Dermis microvascular lymphatic vessel endothelial cell (primary cell): ENCODE measurements at regions not wholly inside any gene's neighbourhood (a gene's known extent, or its start where the extent isn't known, plus 50 kb on each side); places are given as distances from the start of the nearest gene placed in this dataset.
"Not testable (repeated sequence)": the region's sequence is repeated elsewhere in the genome, so short reads cannot be mapped to it uniquely, and the experiment has no call there.

Source experiments
- DNase-seq, 2 donors: peaks; one replicate each; pipeline versions ENCODE4 v3.0.0 to v3.0.0-alpha.2; 2010; ENCODE audit warnings: low read depth in 2 of 2

GRCh38 chr4:137468836-137469235, 63.5 kb downstream of the PCDH18 start:
- no peak for DNase-seq

GRCh38 chr4:137467537-137467936, 64.8 kb downstream of the PCDH18 start:
- no peak for DNase-seq

DNA sequence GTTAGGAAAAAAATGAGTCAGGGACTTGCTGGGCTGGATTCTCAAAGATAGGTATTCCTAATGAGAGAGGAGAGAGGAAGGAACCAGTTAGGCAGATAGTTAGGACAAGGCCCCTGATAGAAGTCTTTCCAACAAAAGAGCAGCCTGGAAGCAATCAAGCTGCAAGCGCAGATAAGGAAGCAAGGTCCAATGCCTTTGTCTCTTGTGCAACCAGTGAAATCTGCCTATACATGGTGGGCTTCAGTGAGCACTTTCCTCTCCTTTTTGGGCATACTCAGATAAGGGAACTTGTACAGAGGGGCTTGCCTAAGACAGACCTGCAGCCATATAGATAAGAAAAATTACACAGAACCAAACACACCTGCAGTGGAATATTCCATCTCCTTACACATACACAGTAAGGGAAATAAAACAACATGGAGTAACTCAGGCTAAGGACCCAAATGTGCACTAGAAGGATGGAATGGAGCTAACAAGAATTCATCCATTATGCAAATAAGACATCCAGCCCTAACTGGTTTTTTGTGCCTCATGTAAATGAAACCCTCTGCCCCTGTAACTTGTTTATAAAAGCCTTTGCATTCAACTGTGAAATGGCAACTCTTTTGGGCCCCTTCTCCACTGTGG, 68.8 kb downstream of the PCDH18 start:
- DNase-seq, result no peak

GRCh38 chr4:137455647-137456321, 76.5 kb downstream of the PCDH18 start:
- no peak for DNase-seq

DNA sequence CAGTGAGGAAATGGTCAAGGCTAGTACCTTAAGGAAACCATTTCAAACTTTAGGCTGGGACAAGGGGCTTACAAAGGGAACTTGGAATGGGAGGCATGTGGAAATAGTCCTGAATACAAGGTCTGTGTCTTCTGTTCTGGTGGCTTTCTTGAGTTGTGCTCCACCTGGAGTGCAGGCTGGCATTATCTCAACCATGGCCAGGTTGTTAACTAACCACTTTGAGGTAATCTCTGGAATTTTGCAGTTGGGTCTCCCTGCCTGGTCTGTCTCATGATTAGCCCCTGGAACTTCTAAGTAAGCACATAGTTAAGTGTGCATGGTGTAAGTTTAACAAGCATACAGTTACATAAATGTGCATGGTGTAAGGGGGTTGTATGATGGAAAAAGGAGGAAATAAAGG, 77.5 kb downstream of the PCDH18 start:
- no peak for DNase-seq

DNA sequence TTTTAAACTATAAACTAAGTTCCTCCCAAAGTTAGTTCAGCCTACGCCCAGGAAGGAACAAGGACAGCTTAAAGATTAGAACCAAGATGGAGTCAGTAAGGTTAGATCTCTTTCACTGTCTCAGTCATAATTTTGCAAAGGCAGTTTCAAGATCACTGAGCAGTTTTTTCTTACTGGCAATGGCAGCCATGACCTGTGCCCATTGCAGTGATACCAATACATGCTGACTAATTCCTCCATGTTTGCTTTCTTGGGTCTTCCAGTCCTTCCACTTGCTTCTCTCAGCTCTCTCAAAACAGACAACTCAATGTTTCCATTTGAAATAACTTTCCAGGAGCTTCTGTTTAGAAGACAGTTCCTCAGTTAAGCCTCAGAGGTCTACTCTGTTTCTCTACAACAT, 79.5 kb downstream of the PCDH18 start:
- DNase-seq, result no peak

DNA sequence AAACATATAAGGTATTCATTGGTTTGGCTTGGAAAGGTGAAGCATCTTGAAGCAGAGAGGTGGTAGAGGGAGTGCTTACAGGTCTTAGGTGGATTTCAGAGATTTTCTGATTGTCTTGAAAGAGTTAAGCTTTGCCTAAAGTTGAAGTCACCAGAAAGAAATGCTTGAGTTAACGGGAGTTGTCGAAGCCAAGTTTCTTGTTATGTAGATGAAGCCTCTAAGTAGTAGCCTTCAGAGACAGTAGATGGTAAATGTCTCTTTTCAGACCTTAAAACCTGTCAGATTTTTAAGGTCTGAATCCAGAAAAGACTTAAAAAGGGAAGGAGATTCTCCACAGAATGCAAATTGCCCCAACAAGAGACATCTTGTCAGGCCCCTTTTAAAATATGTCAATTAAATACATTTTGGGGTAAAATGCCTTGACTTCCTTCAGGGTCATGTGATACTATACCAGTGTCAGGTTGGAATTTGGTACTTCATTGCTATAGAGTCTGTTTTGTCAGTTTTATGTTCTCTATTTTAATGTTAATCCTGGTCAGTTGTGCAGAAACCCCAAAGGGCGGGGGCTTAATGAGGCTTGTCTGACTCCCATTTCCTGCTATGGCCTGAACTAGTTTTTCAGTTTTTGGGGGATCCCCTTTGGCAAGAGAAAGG, 81.0 kb downstream of the PCDH18 start:
- no peak for DNase-seq

DNA sequence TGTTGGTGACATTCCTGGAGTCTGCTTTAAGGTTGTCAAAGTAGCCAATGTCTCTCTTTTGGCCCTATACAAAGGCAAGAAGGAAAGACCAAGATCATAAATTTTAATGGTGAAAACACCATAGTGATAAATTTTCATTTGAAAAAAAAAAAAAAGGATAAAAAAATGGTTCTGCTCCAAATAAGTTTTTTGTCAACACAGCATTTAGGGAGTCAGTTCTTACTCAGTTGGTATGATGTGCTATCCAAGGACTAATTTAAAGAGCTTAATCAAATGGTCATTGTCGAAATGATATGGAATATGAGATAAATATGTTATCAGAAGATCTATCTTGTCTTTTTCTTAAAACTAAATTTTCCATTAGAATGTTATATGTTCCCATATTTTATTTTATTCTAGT, 83.9 kb downstream of the PCDH18 start:
- no peak for DNase-seq

GRCh38 chr4:137446071-137446470, 86.2 kb downstream of the PCDH18 start:
- no peak for DNase-seq

DNA sequence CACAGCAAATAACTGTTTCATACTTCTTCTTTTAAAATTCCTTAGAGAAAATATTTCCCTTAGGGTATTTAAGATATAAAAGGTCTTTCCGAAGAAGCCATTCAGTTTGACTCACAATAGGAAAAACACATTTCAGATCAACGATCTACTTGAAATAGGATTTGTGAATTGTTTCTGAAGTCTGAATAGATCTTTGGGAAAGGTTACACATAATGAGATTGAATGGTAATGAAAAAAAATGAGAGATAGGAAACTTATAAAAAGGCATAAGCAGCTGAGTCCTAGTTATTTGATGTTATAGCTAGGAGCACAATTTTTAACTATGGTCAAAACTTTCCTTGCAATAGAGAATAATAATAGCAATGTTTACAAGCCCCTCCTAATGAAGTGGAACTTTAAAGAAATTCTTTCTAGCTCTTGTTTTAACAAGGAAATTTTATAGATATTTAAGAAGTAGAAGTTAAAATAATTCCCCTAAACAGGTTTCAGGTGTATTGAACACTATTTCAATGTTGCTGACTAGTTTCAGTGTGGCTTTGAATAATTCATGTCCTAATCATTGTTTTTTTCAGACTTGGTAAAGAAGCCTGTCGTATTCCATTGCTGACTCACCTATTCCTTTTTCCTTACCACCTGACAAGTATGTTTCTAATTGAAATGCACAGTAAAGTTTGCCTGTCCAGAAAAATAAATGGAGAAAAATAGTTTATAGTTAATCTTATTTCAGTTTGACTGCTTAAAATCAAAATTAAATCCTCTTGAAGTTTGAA, 89.1 kb downstream of the PCDH18 start:
- no peak for DNase-seq

DNA sequence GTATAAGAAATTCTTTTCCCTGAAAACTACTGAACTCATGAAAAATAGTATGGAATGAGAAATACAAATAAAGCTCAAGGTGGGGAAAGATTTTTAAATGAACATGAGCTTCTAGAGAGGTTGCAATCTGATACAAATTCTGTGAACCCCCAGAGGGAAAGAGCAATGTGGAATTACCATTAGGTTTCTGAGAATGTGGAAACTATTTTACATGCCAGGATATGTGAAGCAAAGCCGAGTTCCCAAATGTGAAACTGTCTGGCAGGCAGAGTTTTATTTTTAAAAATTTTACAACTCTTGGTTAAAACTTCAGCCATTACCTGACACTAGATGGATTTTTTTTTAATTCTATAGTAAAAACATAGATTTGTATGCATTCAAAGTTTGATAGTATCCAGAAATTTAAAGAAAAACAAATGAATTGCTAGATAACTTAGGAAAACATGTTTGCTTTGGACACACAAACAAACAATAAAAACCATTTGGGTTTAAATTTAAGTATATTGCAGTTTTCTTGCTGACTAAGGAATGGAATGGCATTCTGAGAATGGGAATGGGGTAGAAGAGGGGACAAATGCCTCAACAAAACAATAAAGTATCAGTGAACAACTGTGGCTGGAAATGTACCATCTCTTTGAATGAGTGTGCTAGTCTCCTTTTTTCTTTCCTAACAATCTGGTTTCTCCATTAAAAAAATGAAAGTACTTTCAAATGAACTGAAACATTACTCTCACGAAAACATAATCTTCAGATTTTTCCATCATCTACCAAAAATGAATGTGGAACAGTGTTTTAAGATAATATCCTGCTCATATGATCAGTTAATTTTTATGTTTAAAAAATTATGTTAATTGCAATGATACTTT, 99.6 kb downstream of the PCDH18 start:
- DNase-seq, result no peak

GRCh38 chr4:137430171-137430570, 102.1 kb downstream of the PCDH18 start:
- no peak for DNase-seq

DNA sequence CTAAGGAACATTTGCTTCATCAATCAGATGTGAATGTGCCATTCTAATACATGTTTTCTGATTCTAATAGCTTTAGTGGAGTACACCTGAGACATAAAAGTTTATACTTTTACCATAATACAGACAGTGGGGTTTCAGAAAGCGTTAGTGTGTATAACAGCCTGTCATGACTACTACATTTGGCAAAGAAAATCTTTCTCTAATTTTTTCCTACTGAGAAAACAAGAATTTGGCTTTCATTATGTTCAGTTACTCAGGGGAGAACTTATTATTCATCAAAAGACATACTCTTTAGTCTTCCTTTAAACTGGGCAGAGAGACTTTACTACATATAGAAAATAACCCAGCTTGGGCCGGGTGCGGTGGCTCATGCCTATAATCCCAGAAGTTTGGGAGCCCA, 104.9 kb downstream of the PCDH18 start:
- no peak for DNase-seq

GRCh38 chr4:137425281-137425680, 107.0 kb downstream of the PCDH18 start:
- no peak for DNase-seq

- DNase-seq, result no peak
Observed at GRCh38 chr4:137422666-137423065, 109.6 kb downstream of the PCDH18 start.

DNA sequence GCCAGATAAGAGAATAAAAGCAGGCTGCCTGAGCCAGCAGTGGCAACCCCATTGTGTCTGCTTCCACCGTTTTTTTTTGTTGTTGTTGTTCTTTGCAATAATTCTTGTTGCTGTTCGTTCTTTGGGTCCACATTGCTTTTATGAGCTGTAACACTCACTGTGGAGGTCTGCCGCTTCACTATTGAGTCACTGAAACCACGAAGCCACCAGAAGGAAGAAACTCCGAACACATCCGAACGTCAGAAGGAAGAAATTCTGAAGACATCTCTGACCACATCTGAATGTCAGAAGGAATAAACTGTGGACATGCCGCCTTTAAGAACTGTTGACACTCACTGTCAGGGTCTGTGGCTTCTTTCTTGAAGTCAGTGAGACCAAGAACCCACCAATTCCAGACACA, 110.5 kb downstream of the PCDH18 start:
- DNase-seq, result no peak

DNA sequence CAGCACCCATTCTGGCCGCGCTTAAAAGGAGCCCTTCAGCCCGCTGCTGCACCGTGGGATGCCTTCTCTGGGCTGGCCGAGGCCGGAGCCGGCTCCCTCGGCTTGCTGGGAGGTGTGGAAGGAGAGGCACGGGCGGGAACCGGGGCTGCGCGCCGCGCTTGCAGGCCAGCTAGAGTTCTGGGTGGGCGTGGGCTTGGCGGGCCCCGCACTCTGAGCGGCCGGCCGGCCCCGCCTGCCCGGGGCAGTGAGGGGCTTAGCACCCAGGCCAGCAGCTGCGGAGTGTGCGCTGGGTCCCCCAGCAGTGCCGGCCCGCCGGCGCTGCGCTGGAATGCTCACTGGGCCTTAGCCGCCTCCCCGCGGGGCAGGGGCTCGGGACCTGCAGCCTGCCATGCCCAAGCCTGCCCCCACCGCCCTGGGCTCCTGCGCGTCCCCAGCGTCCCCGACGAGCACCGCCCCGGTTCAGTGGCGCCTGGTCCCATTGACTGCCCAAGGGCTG, 111.3 kb downstream of the PCDH18 start:
- no peak for DNase-seq

GRCh38 chr4:137417676-137418075, 114.6 kb downstream of the PCDH18 start:
- DNase-seq, result no peak

DNA sequence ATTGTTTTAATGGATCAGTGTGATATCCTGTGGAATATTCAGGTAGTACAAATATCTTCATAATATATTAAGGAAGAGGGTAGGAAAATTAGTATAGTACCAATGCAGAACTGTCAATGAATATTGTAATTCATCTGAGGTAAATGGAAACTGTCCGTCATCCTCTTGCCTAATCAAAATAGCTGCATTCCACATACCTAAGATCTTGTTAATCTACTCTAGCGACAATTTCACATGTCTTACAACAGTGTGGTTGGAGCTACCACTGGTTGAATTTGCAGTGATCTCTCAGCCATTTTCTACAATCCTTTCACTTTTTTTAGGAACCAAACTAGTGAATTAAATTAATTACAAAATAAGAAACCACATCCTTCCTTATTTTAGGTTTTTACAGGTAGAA, 117.5 kb downstream of the PCDH18 start:
- DNase-seq, result no peak

GRCh38 chr4:137408527-137409177, 123.6 kb downstream of the PCDH18 start:
- DNase-seq, result no peak

- DNase-seq, result not testable (repeated sequence)
Observed at GRCh38 chr4:137405833-137406232, 126.5 kb downstream of the PCDH18 start.
